GM23248 (cell line): ENCODE measurements at regions not wholly inside any gene's neighbourhood (a gene's known extent, or its start where the extent isn't known, plus 50 kb on each side); places are given as distances from the start of the nearest gene placed in this dataset.

Experiments used
- DNase-seq: peaks from one replicate; pipeline ENCODE4 v3.0.0-alpha.2; 2015
- H2AFZ ChIP-seq: fragments of 200-600 bp; sonication (generic); 2 replicates; pipeline ENCODE4 v1.6.1; 2016; ENCODE audit warnings: antibody characterized with exemption
- H3F3A ChIP-seq: fragments of 200-600 bp; sonication (generic); 2 replicates; pipeline ENCODE4 v1.6.1; 2016; ENCODE audit warnings: mild to moderate bottlenecking, antibody characterized with exemption, mixed run types; ENCODE audit not compliant: insufficient read depth
- H3K27ac ChIP-seq: fragments of 200-600 bp; sonication (generic); 2 replicates; pipeline ENCODE4 v1.5.1; 2016; ENCODE audit warnings: mild to moderate bottlenecking
- H3K27me3 ChIP-seq: fragments of 200-600 bp; sonication (generic); replicated peaks from 2 replicates; pipeline ENCODE4 v1.6.1; 2016; ENCODE audit warnings: mild to moderate bottlenecking; ENCODE audit not compliant: insufficient read depth
- H3K36me3 ChIP-seq: fragments of 200-600 bp; sonication (generic); 2 replicates; pipeline ENCODE4 v1.6.1; 2016; ENCODE audit warnings: low read depth, mild to moderate bottlenecking
- H3K4me1 ChIP-seq: fragments of 200-600 bp; sonication (generic); 2 replicates; pipeline ENCODE4 v1.6.1; 2016; ENCODE audit warnings: mild to moderate bottlenecking; ENCODE audit not compliant: insufficient read depth
- H3K4me2 ChIP-seq: fragments of 200-600 bp; sonication (generic); one replicate; pipeline ENCODE4 v1.6.1; 2016; ENCODE audit warnings: mild to moderate bottlenecking; ENCODE audit not compliant: unreplicated experiment
- H3K4me3 ChIP-seq: fragments of 200-600 bp; sonication (generic); 2 replicates; pipeline ENCODE4 v1.5.1; 2016; ENCODE audit warnings: mild to moderate bottlenecking
- H3K79me2 ChIP-seq: fragments of 200-600 bp; sonication (generic); 2 replicates; pipeline ENCODE4 v1.6.1; 2016; ENCODE audit warnings: mild to moderate bottlenecking; ENCODE audit not compliant: insufficient read depth
- H3K9ac ChIP-seq: fragments of 200-600 bp; sonication (generic); 2 replicates; pipeline ENCODE4 v1.6.1; 2016; ENCODE audit warnings: mild to moderate bottlenecking
- H3K9me2 ChIP-seq: fragments of 200-600 bp; sonication (generic); 2 replicates; pipeline ENCODE4 v1.6.1; 2016; ENCODE audit warnings: mixed run types, mild to moderate bottlenecking, moderate library complexity; ENCODE audit not compliant: insufficient read depth
- H3K9me3 ChIP-seq: fragments of 200-600 bp; sonication (generic); one replicate; pipeline ENCODE4 v1.6.1; 2017; ENCODE audit warnings: low read depth
- H4K20me1 ChIP-seq: fragments of 200-600 bp; sonication (generic); 2 replicates; pipeline ENCODE4 v1.6.0; 2016; ENCODE audit not compliant: insufficient read depth
- EZH2 ChIP-seq: fragments of 200-600 bp; sonication (generic); IDR thresholded peaks from 2 replicates; pipeline ENCODE4 v1.6.1; 2018; ENCODE audit warnings: antibody characterized with exemption, mild to moderate bottlenecking; ENCODE audit not compliant: insufficient read depth, poor library complexity, severe bottlenecking
- EZH2phosphoT487 ChIP-seq: fragments of 200-600 bp; sonication (generic); IDR thresholded peaks from 2 replicates; pipeline ENCODE4 v1.6.1; 2018; ENCODE audit warnings: antibody characterized with exemption, moderate library complexity, mild to moderate bottlenecking, low read depth; ENCODE audit not compliant: insufficient read depth
- WGBS, 2 experiments: methylation state at CpG; one replicate each; pipeline ENCODE4 v1.1.6; 2015 to 2017; ENCODE audit warnings: low lambda C conversion rate in 2 of 2, low coverage in 1 of 2; ENCODE audit errors: missing lambda C conversion rate in 2 of 2; 5-methylcytosine and 5-hydroxymethylcytosine counted together
- in situ Hi-C: fragments of 300-500 bp; cut with MboI; formaldehyde crosslinking; loops from 2 replicates; pipeline ENCODE4 v1.15.0; 2020

- no peaks in the 10 kb centered on the region for H3K9me3 ChIP-seq
- no peak overlapping the region for H3K4me3 ChIP-seq
- in situ Hi-C loops = no loop called here
- WGBS, 2 experiments = 15 to 26% methylated on average over 3 of the region's 3 CpGs
- H3K9ac ChIP-seq = no peak overlapping the region
- H3K4me1 ChIP-seq = no peaks in the 10 kb centered on the region
- no peaks in the 10 kb centered on the region for H4K20me1 ChIP-seq
- no peaks in the 10 kb centered on the region for H3K79me2 ChIP-seq
- no peak overlapping the region for H3K4me2 ChIP-seq
- TF ChIP-seq EZH2phosphoT487 (no peak), EZH2 (no peak)
- H3K36me3 ChIP-seq = no peaks in the 10 kb centered on the region
- H3K9me2 ChIP-seq = no peaks in the 10 kb centered on the region
- no peak for DNase-seq
- H2AFZ ChIP-seq = no peak overlapping the region
- no peak overlapping the region for H3K27ac ChIP-seq
- H3K27me3 ChIP-seq = no peaks in the 10 kb centered on the region
- H3F3A ChIP-seq = no peaks in the 10 kb centered on the region
These were observed 354.6 kb downstream of the LRRC70 start for GRCh38 chr5:62933261-62933660.

GRCh38 chr5:62931153-62931950 lies 352.7 kb downstream of the LRRC70 start:
- TF ChIP-seq EZH2 = no peak
- TF ChIP-seq EZH2phosphoT487 = no peak
- Histone ChIP-seq H3K9me3 (no peaks in the 10 kb centered on the region), H3K4me2 (no peak overlapping the region), H3K79me2 (no peaks in the 10 kb centered on the region), H3K27me3 (no peaks in the 10 kb centered on the region), H3K27ac (no peak overlapping the region), H3K9me2 (no peaks in the 10 kb centered on the region), H3K4me3 (no peak overlapping the region), H3K9ac (no peak overlapping the region), H3K4me1 (no peaks in the 10 kb centered on the region), H3K36me3 (no peaks in the 10 kb centered on the region), H3F3A (no peaks in the 10 kb centered on the region), H2AFZ (no peak overlapping the region), H4K20me1 (no peaks in the 10 kb centered on the region)
- in situ Hi-C loops = no loop called here
- no peak for DNase-seq
- WGBS, 2 experiments = 12 to 23% methylated on average over 3 of the region's 3 CpGs

- Histone ChIP-seq H3K9me2 (no peaks in the 10 kb centered on the region), H3K27ac (no peak overlapping the region), H2AFZ (no peak overlapping the region), H3K9ac (no peak overlapping the region), H3K4me2 (no peak overlapping the region), H3F3A (no peaks in the 10 kb centered on the region), H3K27me3 (no peaks in the 10 kb centered on the region), H3K9me3 (no peaks in the 10 kb centered on the region), H4K20me1 (no peaks in the 10 kb centered on the region), H3K36me3 (no peaks in the 10 kb centered on the region), H3K79me2 (no peaks in the 10 kb centered on the region), H3K4me3 (no peak overlapping the region), H3K4me1 (no peaks in the 10 kb centered on the region)
- TF ChIP-seq EZH2 (no peak), EZH2phosphoT487 (no peak)
- in situ Hi-C loops = no loop called here
- WGBS, 2 experiments = 24 to 30% methylated on average over 3 of the region's 3 CpGs
- DNase-seq = no peak
These were observed 343.6 kb downstream of the LRRC70 start for GRCh38 chr5:62922191-62922590.

- H2AFZ ChIP-seq = no peak overlapping the region
- H4K20me1 ChIP-seq = no peaks in the 10 kb centered on the region
- H3K9ac ChIP-seq = no peak overlapping the region
- H3K9me3 ChIP-seq = no peaks in the 10 kb centered on the region
- no peak overlapping the region for H3K4me2 ChIP-seq
- H3K9me2 ChIP-seq = no peaks in the 10 kb centered on the region
- TF ChIP-seq EZH2phosphoT487 (no peak), EZH2 (no peak)
- H3K4me3 ChIP-seq = no peak overlapping the region
- H3F3A ChIP-seq = no peaks in the 10 kb centered on the region
- WGBS, 2 experiments = 9 to 14% methylated on average over 1 of the region's 1 CpG
- no peaks in the 10 kb centered on the region for H3K27me3 ChIP-seq
- H3K27ac ChIP-seq = no peak overlapping the region
- H3K36me3 ChIP-seq = no peaks in the 10 kb centered on the region
- no peaks in the 10 kb centered on the region for H3K79me2 ChIP-seq
- H3K4me1 ChIP-seq = no peaks in the 10 kb centered on the region
- in situ Hi-C loops = no loop called here
- no peak for DNase-seq
These were observed 342.2 kb downstream of the LRRC70 start for GRCh38 chr5:62920856-62921255.
